ENCODE measurements at regions not wholly inside any gene's neighbourhood (a gene's known extent, or its start where the extent isn't known, plus 50 kb on each side); places are given as distances from the start of the nearest gene placed in this dataset.
"Not testable (repeated sequence)": the region's sequence is repeated elsewhere in the genome, so short reads cannot be mapped to it uniquely, and the experiment has no call there.

DNA sequence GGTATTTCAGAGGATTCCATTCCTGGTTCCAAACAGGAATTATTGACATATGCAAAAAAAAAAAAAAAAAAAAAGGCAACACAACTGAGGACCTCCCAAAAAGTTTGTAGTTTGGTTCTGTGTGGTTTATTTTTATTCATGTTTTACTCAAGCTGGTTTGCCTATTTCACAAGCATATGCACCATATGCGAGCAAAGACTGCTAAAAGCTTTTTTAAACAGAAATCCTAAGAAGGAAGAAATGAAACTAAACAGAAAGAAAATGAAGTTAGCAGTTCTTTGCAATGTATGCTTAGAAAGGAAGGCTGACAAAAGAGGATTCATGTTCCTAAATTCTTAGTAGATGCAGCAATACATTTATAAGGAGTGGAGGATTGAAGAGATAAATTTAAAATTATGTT, 487.6 kb upstream of the FLRT2 start:
- DNase-seq (ENCODE audit: low spot score) (no peak), ATAC-seq (no peak)

GRCh38 chr14:85050180-85050579, 479.8 kb upstream of the FLRT2 start:
- no peak for ATAC-seq

GRCh38 chr14:85052646-85053045, 477.3 kb upstream of the FLRT2 start:
- ATAC-seq (no peak), DNase-seq (ENCODE audit: low spot score) (no peak)

More at GRCh38 chr14:85050180-85050579, 479.8 kb upstream of the FLRT2 start:
- no peak for DNase-seq (ENCODE audit: low spot score)

GRCh38 chr14:85054178-85054577, 475.8 kb upstream of the FLRT2 start:
- ATAC-seq: no peak
- no peak for DNase-seq (ENCODE audit: low spot score)

DNA sequence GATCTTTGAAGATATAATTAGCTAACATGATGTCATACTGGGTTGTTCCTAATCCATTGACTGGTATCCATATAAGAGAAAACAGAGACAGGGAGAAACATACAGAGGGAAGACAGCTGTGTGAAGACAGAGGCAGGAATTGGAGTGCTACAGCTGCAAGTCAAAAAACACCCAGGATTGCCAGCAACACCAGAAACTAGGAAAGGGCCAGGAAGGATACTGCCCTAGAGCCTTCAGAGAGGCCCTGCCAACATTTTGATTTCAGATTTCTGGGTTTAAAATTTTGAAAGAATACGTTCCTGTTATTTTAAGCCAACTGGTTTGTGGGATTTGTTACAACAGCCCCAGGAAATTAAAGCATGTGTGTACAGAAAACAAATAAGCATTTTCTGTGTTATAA, 473.7 kb upstream of the FLRT2 start:
- ATAC-seq (no peak), DNase-seq (ENCODE audit: low spot score) (no peak)

- no peak for DNase-seq (ENCODE audit: low spot score)
- no peak for ATAC-seq
Observed at GRCh38 chr14:85057221-85057620, 472.7 kb upstream of the FLRT2 start.

DNA sequence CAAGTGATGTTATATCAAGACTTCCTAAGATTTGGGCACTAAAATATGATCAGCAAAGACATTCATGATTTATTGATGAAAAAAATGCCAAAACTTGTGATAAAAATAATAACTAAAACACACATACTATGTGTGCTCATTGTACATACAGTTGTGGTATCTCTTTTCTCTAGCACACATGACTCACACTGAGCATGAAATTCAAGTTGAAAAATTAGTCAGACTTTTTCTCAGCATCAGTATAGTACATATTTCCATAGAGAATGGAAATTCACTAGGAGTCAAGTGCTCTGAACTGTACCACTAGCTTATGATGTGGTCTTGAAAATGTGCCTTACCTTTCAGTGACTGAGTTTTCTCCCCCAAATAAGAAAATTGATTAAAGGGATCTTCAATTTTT, 471.8 kb upstream of the FLRT2 start:
- DNase-seq (ENCODE audit: low spot score) (no peak), ATAC-seq (no peak)

- ATAC-seq (no peak), DNase-seq (ENCODE audit: low spot score) (no peak)
Observed at GRCh38 chr14:85060121-85060520, 469.8 kb upstream of the FLRT2 start.

- ATAC-seq: no peak
- no peak for DNase-seq (ENCODE audit: low spot score)
Observed at GRCh38 chr14:85061256-85061655, 468.7 kb upstream of the FLRT2 start.

GRCh38 chr14:85063747-85064146, 466.2 kb upstream of the FLRT2 start:
- ATAC-seq (no peak), DNase-seq (ENCODE audit: low spot score) (no peak)

- ATAC-seq: no peak
Observed at GRCh38 chr14:85071447-85071846, 458.5 kb upstream of the FLRT2 start.

DNA sequence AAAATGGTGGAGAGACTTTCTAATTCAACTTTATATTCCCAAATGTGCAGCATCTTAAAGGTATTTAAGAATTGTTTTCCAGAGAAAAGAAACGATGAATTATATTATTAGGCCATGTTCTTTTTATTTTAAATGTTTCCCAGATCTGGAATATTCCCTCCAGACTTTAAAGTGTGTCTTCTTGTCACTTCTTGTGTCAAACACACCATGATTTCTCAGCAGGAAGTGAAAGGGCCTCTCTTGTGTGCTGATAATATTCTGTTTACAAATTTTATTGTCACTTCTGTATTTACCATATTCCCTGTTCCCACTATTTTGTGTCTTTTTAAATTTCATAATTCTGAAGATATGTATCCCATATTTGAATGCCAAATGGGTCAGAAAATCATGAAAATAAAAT, 455.0 kb upstream of the FLRT2 start:
- DNase-seq (ENCODE audit: low spot score) (no peak), ATAC-seq (no peak)

More at GRCh38 chr14:85071447-85071846, 458.5 kb upstream of the FLRT2 start:
- no peak for DNase-seq (ENCODE audit: low spot score)

DNA sequence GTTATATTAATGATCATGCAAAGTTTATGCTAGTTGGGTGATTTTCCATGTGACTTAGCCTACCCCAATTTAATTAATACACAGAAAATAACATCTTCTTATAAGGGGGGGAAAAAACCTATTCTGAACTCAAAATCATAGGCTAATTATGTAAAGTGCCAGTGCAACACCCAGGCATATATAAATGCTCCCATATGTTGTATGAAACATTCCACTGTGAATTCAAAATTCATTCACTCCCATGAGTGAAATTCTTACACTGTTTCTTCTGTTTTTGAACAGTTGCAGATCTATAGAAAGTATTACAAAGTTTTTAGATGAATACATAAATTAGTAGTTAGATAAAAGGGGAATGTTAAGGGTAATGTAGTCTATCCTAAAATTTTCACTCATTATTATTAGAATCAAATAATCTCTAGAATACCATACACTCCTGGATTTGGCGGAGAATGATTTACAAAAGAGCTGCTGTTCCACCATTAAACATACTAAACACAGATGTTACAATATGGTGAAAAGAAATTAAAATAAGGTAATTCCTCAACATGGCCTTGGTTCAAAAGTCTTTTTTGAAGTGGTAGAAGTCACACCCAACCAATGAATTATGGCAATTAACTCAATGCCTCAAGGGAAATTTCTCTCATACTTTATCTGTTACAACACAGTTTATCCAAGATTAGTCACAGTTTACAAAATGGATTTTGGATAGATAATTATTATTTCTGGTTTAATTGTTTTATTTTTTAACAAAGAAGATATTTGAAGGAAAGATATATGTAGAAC, 454.1 kb upstream of the FLRT2 start:
- ATAC-seq: no peak
- DNase-seq (ENCODE audit: low spot score): no peak

- ATAC-seq; DNase-seq (ENCODE audit: low spot score): not testable (repeated sequence)
Observed at GRCh38 chr14:85077716-85078115, 452.2 kb upstream of the FLRT2 start.

DNA sequence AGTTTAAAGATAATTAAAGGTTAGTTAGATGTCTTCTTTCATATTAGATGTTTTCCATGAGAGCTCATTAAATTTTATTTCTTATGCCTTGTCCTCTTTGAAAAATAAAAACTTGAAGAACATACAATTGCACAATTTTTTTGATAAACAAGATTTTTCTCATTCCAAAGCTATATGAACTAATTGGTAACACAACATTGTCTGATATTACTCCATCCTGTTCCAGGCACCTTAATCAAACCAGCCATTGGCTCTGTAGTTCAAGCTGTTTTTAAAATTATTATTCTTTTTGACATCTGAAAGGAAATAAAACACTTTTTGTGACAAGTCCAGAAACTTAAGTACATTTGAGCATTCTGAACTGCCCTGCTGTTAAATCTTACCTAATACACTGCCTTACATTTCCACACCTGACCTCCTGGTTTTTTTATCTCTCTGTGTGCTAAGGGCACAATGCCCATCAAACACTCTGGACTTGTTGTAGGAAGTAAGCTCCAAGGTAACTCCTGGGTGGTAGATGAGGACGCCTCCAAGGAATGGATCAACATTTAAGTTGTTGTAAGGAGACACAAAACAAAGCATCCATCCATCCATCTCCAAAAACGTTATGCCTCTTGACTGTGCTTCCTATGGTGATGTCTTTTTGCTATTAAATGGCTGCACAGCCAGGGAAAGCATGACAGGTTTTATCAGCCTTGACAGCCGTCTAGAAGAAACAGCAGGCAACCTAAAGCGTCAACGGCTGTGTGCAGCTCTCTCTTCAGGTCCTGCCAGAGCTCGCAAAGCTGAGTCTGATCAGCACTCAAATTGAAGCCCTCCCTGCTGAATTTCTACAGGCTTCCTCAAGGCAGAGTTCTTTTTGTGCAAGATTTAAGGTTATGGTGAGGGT, 449.9 kb upstream of the FLRT2 start:
- ATAC-seq (no peak), DNase-seq (ENCODE audit: low spot score) (no peak)

GRCh38 chr14:85084344-85084743, 445.6 kb upstream of the FLRT2 start:
- no peak for ATAC-seq
- no peak for DNase-seq (ENCODE audit: low spot score)

DNA sequence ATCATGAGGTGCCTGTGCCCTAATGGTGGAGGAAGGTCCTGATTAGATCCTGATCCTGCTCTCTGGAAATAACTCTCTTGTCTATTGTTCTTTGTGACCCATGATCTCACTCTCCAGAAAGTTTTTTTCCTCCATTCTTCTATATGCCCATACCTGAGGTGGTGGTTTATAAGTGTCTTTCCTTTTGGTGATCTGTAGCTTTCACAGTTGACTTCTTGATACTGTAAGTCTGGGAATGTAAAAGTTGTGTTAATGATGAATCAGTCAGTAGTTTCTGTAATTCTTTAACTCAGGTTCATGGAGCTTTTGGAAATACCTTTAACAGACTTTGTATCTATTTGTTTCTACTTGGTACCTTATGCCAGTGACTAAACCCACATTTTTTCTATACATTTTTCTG, 444.0 kb upstream of the FLRT2 start:
- DNase-seq (ENCODE audit: low spot score) (no peak), ATAC-seq (no peak)

DNA sequence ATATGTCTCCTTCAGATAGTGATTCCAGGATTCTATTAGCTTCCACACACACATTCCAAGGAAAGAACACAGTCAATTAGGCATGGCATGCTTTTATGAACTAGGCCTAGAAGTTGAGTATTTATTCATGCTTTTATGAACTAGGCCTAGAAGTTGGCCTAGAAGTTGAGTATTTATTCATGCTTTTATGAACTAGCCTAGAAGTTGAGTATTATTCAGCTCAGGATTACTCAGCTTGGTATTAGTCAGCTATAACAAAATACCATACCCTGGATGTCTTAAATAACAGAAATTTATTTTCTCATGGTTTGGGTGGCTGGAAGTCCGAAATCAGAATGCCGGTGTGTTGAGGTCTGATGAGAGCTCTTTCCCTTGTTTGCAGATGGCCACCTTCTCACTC, 442.7 kb upstream of the FLRT2 start:
- no peak for DNase-seq (ENCODE audit: low spot score)
- no peak for ATAC-seq

DNA sequence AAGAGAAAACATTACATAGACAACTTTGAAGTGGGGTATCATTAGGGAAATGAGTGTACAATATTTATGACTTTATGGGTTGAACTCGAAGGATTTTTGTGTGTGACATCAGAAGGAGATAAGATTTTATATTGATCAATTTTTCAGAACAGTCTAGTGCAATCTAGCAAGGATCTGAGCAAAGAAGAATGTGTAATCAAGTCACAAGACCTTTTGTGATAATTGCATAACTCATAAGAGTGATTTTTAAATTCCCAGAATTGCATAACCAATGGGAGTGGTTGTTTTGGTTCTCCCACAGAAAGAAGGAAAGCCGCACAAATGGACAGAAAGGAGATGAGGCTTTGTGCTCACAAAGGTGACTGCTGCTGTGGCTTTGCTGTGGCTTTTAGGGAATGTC, 441.8 kb upstream of the FLRT2 start:
- DNase-seq (ENCODE audit: low spot score) (no peak), ATAC-seq (no peak)

GRCh38 chr14:85090681-85091080, 439.3 kb upstream of the FLRT2 start:
- ATAC-seq: no peak
- DNase-seq (ENCODE audit: low spot score): no peak

DNA sequence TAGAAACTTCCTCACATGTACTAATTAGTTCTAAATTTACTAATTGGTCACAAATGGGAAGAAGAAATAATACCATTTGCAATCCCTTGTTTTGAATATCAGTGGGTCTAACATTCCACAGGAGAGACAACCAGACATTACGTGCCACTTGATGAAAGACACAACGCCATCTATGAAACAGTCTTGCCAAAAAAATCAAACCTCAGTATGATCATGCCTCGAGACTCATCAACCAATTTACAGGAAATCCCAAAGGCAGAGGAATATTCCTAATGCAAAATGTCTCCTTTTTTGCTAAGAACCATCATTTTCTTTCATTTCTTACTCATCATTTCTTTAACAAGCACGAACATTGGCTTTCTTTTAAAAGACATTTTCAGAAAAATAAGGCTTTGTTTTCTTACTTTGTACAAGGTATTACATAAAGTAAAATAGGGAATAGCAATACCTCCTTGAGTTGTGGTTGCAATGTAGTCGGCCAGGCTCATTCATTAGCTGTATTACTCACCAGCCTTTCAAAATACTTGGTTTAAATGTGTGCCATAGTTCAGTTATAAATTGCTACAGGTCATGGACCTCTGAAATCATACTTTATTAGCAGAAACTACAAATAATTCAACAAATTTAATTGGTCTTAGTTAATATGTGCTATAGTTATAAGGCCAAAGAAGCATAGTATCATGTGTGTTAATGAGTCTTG, 436.2 kb upstream of the FLRT2 start:
- DNase-seq (ENCODE audit: low spot score) (no peak), ATAC-seq (no peak)

DNA sequence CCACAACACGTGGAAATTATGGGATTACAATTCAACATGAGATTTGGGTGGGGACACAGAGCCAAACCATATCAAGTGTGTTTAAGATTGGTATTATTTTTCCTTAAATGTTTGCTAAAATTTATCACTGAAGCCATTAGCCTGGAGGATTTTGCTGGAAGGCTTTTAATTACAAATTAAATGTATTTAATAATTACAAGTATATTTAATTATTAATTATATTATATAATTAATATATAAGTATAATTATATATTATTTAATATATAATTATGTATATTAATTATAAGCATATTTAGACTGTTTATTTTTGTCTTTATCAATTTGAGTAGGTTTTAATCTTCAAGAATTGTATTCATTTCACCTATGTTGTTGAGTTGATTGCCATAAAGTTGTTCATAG, 427.4 kb upstream of the FLRT2 start:
- ATAC-seq: no peak
- no peak for DNase-seq (ENCODE audit: low spot score)
